ENCODE measurements at regions not wholly inside any gene's neighbourhood (a gene's known extent, or its start where the extent isn't known, plus 50 kb on each side); places are given as distances from the start of the nearest gene placed in this dataset.

GRCh38 chr4:74653331-74654229 is 140.7 kb downstream of the BTC start:
- no peak for DNase-seq

DNA sequence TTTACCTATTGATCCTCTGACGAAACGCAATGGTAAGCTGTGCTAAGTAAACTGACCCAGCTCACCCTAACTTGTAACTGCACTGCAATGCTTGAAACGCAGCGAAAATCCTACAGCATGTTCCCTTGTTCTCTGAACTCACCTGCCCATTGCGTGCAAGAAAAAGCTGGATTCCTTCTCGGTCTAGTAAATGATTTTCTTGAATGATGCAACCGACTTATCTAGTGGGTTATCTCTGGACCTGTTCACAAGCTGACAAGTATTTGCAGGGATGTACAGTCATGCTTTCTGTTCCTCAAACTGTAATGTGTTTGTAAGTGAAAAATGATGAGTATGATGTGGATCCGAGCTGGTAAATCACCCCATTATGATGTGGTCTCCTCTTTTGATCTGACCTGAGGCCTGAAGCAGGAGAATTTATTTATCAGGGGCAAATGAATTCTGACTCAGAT is 140.1 kb downstream of the BTC start:
- DNase-seq, result no peak

DNA sequence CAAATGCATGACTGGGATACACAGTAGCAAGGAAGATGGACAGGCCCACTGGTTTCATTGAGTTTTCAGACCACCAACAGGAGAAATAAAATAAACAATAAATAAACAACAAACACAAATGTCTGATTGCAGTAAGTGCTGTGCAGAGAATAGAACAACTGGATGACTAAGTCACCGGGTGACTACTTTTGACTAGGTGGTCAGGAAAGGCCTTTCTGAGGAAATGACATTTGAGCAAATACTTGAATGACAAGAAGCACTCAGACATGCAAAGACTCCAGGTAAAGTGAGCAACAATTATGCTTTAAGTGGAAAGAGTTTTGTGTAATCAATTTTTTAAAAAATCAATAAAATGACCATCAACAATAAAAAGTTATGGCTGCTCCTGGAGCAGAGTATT is 137.7 kb downstream of the BTC start:
- DNase-seq, result no peak

DNA sequence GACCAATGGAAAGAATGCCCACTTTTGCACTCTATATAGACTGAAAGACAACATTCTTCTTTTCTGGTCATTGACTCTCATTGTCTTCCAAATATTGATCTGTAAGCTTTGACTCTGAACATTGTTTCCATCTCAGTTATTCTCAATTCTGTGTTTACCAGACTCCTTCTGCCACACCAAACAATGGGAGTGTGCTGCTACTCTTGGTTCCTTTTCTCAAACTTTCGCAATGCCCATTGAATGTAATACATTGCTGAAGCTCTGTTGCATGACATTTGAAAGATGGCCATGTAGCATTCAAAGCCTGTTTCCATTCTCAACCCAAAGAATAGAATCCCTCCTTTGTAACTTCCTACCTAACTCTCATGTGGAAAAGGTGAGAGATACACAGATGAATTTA is 136.2 kb downstream of the BTC start:
- DNase-seq, result no peak

- no peak for DNase-seq
These were observed 134.5 kb downstream of the BTC start for GRCh38 chr4:74659576-74660411.

DNA sequence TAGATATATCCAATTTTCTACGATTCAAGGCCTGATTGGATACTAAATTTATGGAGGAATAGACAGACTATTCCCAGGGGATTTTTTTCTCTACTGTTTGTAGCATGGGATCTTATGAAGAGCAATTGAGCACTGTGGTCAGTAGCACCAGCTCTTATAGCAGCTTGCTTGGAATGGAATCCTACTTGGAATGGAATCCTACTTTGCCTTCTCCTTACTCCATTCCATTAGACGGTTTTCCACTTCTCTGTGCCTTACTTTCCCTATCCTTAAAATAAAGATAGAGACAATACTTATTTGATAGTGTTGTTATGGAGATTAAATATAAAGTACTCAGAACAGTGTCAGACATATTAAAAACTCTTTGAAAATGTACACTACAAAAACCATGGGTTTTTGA is 133.5 kb downstream of the BTC start:
- no peak for DNase-seq

DNA sequence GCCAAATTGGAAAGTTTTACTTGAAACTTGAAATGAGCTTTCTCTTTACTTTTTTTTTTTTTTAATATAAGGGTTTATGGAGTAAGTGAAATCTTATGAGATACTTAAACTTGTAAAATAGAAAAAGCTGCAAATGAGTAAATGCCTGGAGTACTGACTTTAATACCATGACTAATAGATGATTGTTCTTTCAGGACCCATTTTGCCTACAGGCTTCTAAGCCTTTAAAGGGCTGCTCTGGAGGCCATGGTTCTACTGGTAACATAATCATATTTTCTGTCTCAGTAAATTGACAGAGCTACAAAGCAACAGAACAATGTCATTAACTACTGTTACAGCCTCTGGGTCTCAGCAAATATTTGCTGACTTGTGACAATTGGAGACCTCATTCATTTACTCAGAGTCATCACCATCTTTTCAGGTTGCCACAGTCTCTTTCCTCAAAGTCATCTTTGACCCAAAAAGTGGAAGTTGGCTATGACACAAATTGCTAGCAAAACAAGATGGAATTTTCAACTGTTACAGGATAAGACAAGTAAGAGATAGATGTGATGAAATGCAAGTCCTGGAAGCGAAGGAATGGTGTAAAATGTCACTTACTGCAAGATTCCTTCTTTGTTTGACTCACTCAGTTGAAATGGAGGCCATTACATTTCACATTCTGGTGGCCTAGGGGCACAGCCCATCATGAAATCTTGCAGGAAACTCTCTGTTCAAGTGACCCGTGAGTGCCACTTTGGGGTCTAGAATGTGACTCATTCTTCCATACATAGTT is 132.7 kb downstream of the BTC start:
- DNase-seq, result no peak

DNA sequence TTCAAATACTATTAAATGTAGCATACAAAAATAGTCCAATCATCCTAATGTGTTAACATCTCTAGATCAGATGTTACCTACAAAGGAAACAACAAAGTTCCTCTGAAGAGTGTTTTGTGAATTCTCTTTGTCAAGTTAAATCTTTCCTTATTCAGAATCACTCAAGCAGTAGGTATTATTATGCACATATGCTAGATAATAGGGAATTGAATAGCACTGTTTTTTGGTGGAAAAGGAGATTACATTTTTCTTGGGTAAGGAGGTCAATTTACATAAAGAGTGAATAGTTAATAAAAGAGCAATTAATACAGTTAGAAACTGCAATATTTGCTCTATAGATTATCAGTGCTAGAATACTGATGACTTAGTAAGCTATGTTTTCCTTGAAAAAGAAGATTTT is 130.7 kb downstream of the BTC start:
- DNase-seq, result no peak

GRCh38 chr4:74665346-74665745 is 129.0 kb downstream of the BTC start:
- DNase-seq, result no peak

DNA sequence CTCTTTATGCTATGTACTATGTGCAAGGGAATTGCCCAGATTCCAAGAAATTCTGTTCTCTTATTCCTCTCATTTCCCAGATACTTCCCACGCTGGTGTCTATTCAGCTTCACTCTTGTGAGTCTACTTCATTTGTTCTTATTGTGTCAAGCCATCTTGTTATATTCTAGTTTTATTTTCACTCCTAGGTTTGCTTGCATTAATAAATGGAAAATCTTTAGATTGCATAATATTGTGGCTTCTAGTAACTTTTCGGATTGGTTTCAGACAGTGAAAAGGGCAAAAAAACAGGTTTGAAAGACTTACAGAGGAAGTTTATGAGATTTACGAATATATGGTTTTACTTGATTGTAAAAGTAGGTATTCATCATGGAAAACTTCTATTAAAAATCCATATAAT is 128.4 kb downstream of the BTC start:
- no peak for DNase-seq

- DNase-seq, result no peak
These were observed 126.9 kb downstream of the BTC start for GRCh38 chr4:74667438-74667837.

DNA sequence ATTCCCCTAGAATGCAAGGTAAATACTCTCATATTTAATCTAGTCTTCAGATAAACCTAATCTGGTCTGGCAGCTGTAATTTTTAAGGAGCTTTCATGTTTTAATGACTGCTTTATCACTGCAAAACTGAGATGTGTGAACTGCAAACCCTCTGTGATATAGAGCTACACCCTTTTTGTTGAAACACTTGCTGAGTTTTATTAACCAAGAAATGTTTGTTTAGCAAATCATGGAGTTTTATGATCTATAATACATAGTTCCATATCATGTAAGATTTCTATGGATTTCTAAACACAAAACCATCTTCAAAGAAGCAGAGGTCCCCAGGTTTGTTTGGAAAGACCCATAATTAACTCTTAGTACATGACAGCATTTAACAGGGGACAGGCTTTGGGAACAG is 126.4 kb downstream of the BTC start:
- DNase-seq, result no peak

- DNase-seq, result no peak
These were observed 124.6 kb downstream of the BTC start for GRCh38 chr4:74669702-74670101.

DNA sequence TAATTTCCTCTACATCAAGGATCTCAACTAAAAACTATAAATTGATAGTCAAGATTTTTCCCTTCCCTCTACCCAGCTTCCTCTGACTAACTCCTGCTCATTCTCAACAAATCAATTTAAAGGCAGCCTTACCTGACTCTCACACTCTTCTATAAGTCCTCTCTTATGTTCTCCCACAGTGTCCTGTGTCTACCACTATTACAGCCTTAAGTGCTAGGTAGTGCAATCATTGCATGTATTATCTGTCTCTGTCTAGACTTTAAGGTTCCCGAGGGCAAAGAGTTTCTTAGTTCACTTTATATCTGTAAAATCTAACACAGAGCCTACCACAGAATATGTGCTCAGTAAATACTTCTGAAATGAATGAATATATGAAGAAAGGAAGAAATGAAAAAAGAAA is 123.7 kb downstream of the BTC start:
- DNase-seq, result no peak

- no peak for DNase-seq
These were observed 123.1 kb downstream of the BTC start for GRCh38 chr4:74671080-74671698.

- DNase-seq, result no peak
These were observed 119.6 kb downstream of the BTC start for GRCh38 chr4:74674750-74675149.

DNA sequence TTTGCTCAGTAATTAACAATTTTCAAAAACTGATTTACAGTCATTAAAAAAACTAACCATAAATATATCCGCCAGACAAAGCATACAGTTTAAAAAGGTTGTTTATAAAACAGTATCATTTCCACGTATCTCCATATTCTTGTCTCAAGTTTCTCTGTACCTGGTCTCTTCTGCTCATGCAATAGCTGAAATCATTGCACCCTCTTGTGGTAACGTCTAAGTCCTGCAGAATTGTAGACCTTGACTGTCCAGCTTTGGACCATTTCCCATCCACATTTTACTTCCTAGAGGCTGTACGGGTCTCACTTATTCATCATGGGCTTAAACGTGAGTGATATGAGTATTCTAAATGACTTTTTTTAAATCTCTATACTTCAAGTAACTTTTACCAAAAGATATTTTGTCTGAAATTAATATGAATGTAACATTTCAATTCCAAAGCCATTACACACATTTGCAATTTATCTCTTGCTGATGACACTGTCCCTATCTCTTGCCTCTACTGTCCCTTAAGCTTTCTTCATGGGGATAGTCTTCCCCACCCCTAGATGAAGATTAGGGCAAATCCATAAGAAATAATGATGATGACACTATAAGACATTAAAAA is 118.5 kb downstream of the BTC start:
- peak; percentile 47 for DNase-seq

GRCh38 chr4:74682567-74683359 is 111.6 kb downstream of the BTC start:
- DNase-seq, result no peak

- DNase-seq, result no peak
These were observed 101.4 kb downstream of the BTC start for GRCh38 chr4:74692972-74693371.

Measured in NCI-H187 treated with DMSO at 0.1 percent for 48 hours (cell line).